ENCODE measurements at regions not wholly inside any gene's neighbourhood (a gene's known extent, or its start where the extent isn't known, plus 50 kb on each side); places are given as distances from the start of the nearest gene placed in this dataset.
"Not testable (repeated sequence)": the region's sequence is repeated elsewhere in the genome, so short reads cannot be mapped to it uniquely, and the experiment has no call there.

DNA sequence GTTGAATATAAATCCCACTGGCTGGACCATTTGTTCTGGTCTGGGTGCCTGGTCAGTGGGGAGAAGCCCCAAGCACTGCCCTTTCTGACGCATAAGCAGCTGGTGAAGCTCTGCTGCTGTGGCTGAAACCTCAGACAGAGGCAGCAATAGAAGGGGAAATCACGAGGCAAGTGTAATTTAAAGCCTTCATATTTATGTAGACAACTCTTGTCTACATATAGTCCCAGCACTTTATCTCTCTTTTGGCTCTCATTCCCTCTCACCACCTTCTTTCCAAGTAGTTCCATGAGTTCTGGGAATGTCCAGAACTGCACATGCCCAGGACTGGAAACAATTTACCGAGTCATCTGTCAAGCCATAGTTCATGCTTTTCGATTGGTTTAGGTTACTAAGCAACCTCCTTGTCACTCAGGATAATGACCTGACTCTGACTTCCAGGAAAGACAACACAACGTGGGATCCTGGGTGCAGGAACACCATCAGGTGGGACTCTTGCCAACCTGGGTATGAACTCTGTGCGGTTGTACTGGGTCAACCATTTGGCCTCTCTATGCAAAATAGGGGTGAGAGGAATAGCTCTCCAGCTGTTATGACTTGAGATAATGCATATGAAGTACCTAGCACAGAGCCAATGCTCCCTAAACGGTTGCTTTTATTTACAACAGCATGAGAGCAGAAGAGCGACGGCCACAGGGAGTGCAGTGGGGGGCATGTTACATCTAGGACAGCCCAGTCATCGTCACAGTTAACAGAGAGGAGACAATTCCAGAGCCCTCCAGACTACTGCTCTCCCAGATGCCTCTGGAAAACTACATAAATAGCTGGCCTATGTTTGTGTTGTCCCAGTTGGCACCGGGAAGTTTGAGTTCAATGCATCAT, 321.9 kb downstream of the FOXO1 start:
- DNase-seq, result no peak

DNA sequence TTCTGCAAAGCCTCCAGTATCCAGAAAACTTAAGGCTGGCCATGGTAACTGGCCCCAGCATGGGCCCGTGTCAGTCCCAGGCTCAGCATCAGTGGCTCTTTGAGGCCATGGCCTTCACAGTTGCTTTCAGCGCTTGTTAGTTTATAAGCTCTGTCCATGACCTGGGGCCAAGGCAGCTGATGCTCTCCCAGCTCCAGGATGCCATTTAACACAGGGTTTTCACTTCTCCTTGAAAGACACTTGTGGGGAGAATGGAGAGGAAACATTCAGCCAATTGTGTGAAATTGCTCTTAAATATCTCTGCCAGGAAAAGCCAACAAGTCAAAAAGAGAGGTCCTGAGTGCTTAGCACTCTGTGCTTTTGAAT, 321.3 kb downstream of the FOXO1 start:
- no peak for DNase-seq

DNA sequence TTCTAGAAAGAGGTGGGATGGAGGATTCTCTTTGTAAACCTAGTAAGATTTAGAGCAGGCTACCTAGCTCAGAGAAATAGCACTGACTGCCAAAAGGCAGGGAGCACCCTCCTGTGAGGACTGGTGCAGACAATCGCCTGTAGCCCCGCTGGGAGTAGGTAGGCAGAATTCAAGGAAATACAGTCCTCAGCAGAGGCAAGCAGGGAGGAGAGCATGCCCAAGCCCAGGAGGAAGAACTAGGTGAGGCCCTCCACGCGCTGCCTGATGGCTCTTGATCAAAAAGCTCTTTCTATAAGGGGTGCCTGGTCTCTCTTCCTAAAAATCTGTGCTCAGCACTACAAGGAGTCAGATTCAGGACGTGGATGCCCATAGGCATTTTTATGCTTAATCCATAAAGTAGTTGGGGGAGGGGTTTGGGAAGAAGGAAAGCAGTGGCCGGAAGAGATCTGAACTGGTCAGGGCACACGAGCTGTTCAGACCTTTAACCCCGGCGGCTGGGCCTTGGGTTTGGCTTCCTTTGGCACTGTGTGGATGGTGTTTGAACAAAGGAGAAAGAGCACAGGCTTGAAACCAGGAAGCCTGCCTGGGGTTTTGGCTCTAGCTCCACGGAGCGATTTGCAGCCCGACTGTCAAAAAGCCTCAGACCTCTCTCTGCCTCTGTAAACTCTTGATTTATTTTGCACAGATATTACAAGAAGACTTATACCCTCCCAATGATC, 320.6 kb downstream of the FOXO1 start:
- DNase-seq, result no peak

DNA sequence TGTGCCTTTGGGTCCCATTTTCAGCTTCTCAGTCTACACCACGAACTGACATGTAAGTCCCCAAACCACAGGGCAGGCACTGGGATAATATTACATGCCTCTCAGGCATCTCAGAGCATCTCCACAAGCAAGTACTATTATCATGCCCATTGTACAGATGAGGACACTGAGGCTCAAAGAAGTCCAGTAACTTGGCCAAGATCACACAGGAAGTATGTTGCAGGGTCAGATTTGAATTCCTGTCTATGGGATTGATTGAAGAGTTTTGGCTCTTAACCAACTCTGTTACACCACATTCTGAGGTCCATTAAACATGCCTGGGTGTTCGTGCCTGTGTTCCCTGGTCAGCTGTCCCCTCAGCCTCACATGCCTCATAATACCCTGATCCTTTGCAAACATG, 319.8 kb downstream of the FOXO1 start:
- DNase-seq, result no peak

DNA sequence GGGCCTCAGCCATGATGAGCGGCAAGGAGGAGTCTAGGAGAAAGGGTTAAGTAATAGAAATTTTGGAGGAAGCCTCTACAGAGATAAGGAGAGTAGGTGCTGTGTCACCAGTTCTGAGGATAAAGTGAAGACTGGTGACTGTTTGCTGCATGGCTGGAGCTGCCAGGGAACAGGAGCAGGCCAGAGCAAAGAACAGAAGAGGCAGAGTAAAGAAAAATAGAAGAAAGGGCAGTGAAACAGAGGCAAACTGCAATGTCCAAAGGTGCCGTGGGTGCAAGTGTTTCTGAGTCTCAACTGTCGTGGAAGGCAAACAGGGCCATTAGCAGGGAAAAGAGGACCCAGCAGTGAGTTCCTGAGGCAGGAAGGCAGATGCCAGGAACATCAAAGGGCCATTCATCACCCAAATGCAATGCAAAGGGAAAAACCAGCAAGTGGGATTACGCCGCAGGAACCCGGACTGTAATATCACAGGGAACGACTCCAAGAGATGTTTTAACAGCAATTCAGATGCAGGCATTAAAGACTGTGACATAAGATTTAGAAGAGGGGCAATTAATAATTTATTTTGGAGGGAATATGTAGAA, 318.3 kb downstream of the FOXO1 start:
- no peak for DNase-seq

DNA sequence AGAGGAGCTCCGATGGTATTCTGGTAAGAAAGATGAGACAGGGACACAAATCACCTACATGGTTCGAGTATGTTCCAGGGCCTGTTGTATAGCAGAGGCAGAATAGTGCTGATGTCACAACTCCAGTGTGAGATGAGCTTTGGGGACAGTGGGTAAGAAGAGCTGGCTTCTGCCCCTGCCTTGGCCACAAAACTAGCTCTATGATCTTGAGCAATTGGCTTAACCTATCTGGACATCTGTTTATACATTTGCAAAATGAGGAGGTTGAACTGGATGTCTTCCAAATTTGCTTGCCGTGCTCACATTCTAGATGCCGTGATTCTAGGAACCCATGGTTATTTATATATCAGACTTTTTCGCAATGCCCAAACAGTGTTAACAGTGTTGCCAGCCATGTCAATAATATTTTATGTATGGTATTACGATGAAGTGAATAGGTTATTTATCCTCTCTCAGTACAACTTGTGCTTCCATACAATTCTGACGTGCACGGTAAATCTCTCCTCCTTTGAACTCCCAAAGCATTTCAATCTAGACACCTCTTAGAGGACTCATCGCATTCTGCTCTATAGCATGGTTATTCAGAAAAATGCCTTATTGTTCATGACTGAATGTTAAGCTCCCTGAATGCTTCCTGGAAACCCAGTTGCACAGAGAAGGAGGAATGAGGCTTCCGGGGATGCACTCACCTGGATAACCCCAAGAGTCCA, 316.0 kb downstream of the FOXO1 start:
- no peak for DNase-seq

DNA sequence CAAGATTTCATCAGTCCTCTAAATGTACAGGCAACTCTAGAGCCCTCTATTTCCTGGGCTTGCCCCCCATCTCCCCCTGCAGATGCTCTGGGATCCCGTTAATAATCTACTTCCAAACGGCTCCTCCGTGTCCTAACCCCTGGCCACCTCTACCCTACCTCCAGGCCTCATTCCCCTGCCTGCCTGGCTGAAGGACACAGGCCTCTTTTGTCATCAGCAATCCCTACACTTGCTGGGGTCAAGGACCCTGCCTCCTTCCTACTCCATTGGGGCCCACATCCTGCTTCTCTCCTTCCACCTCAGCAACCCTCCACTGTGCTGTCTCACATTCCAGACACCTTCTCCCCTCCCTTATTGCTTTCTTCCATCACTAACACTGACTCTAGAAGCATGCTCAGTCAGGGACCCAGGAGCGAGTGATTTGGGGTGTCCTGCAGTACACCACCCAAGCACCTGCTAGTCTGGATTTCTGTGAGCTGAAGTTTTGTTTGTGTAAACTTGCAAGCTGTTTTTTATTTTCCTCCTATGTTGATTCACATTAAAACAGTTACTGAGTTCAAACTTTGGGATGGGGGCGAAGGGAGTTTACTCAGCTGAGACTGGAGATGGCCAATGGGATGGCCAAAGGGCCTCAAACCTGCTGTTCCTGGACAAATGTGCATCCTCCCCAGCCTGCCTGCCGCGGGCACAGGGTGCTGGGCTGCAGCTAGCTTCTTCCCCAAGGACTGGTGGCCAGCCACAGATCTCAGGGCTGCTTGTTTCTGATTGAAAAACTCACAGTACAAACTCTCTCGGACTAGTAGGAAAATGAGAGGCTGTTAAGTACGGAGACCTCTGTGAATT, 314.7 kb downstream of the FOXO1 start:
- no peak for DNase-seq

DNA sequence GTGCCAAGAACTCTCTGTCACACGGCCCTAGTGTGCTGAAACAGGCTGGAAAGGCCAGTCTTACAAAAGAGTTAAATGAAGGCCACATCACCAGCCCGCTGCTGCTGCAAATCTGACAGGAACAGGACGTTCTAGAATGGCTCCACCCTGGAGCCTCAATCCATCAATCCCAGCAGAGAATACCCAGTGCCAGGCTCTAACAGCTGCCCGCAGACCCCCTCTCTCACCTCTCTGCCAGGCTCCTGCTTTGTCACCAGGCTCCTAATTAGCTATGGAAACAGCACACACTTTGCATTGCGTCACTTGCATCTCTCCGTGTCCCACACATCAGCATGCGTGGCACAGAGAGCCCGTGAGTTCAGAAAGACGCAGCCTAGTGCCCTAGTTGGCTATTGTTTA, 314.1 kb downstream of the FOXO1 start:
- no peak for DNase-seq

DNA sequence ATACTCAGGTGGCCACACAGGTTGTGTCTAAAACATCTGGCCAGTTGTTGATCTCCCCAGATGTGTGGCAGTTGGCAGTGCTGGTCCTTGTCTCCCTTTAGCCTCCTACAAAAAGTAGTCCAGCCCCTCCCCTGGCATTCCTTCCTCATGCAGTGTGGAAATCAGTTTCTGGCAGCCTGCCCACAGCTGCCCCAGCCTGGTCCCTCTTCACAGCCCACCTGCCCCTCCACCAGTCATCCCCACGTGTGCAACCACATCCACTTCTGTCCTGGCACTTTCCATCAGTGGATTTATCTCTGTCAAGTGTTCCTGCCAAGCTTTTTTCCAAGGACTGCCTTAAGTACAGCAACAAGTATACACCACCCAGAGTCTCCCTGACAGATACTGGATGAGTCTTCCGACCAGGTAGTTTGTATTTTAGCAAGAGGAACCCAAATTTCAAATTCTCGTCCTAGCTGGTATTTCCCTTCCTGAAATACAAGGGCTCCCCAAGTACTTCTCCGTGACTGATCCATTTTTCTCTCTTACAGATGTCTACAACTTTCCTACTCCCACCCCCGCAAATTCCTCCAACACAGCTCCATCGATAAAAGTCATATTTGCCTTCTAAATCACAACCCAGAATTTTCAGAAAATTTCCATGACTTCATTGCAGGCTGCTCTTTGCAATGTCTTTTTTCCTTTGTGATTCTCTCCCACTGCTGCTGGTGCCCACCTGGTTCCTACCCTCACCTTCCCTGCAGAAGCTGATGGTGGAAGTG, 313.5 kb downstream of the FOXO1 start:
- DNase-seq, result no peak

DNA sequence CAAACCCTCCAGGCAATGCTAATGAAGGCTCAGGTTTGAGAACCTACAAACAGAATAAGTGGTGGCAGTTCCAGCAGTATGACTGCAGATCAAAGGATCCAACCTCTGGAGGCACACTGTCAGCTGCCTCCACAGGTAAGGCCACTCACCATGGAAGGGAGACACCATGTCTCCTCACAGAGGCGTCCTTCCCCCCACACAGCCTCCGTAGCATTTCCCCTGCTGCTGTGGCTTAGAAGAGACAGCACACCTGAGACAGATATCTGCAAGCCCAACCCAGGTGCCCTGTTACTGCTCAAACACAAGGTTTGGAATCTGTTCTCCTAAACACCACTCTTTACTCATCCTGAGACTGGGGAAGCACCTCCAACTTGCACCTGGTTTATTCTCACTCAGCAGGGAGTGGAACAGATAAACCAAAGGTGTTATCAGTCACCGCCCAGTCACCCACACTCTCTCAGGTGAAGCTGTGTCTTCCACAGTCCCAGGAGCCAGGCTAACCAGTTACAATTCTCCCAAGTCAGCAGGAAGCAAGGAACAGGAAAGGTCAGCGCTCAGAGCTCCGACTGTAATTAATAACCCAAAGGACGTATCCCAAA, 311.2 kb downstream of the FOXO1 start:
- DNase-seq, result no peak

DNA sequence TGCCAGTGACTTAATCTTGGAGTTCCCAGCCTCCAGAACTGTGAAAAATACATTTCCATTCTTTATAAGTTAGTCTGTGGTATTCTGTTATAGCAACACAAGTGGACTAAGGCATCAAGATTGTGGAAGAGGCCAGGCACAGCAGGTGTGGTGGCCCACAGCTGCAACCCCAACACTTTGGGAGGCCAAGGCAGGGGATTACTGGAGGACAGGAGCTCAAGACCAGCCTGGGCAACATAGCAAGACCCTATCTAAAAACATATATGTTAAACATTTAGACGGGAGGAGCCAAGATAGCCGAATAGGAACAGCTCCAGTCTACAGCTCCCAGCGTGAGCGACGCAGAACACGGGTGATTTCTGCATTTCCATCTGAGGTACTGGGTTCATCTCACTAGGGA, 310.4 kb downstream of the FOXO1 start:
- no peak for DNase-seq

DNA sequence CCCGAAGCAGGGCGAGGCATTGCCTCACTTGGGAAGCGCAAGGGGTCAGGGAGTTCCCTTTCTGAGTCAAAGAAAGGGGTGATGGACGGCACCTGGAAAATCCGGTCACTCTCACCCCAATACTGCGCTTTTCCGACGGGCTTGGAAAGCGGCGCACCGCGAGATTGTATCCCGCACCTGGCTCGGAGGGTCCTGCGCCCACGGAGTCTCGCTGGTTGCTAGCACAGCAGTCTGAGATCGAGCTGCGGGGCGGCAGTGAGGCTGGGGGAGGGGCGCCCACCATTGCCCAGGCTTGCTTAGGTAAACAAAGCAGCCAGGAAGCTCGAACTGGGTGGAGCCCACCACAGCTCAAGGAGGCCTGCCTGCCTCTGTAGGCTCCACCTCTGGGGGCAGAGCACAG, 310.0 kb downstream of the FOXO1 start:
- not testable (repeated sequence) for DNase-seq

DNA sequence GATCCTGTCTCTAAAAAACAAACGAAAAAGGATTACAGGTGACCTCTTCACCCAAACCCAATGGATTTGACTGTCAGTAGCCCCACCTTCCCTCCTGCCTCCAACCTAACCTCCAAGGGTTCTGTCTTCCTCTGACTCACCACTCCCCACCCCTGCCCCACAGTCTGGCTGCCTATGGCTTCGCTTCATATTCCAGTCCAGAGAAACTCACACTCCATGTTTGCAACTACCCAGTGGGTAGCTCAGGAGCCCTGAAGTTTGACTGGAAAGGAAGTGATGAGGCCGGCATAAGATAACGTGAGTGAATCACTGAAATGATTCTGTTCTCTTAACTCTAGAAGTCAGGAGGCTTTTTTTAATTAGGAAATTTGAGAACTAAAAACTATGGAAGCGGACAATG, 303.9 kb downstream of the FOXO1 start:
- no peak for DNase-seq

DNA sequence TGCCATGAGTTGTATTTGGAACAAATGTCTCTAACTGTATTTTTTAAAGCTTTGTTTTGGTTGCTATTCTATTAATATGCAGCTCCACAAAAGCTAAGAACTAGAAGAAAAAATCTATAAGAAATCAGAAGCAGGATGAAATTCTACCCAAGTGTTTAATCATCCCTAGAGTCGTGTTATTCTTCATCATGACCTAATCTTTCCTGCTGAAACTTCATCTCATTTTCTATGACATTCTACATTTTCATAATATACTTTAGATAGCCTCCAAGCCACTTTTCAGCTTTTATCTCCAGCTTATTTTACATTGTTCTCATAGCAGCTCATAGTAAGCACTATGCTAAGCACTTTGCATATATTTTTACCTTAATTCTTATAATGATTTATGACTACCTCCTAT, 302.8 kb downstream of the FOXO1 start:
- no peak for DNase-seq

DNA sequence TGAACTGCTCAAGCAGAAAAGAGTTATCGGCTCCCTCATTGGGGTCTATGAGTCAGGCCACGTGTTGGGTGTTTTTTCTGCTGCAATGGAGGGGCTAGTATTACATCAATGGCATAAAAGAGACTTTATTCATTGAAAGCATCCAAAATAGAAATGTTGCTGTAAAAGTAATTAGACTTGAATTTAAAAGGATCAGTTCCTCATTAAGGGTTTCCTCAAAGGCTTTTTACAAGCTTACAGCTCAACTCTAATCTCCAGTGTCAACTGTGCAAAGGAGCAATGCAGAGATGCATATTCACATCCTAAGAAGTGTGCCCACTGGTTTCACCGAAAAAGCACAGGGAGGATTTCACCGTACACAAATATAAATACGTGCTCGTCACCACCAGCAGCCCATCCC, 300.3 kb downstream of the FOXO1 start:
- no peak for DNase-seq

DNA sequence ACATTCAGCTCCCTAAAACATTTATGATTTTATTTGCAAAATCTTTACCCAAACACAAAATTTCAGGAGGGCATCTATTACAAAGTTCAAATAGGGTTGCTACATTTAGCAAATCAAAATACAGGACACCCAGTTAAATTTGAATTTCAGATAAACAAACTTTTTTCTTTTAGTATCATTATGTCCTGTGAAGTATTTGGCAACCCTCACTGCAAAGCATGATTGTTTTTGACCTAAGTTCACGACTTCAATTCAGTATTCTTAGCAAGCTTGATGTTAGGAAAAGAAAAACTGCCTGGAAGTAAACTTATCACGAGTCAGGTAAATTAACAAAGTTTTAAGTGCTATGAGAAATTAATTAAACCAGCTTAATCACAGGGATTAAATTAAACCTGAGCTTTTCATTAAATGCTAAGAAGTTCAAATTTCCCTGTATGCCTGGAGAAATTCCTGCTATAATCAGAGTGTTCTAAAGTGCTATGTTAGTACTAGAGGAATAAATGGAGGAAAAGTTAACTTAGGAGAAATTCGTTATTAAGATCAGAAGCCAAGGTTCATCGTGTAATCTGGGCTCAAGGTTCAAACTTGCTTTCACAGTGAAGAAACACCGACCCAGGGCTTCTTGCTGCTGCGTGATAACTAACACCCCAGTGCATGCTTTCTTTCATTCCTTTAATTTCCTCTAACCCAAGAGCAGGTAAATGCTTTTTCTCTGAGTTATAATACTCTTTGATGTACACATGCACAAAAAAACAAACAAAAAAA, 298.1 kb downstream of the FOXO1 start:
- DNase-seq, result no peak

DNA sequence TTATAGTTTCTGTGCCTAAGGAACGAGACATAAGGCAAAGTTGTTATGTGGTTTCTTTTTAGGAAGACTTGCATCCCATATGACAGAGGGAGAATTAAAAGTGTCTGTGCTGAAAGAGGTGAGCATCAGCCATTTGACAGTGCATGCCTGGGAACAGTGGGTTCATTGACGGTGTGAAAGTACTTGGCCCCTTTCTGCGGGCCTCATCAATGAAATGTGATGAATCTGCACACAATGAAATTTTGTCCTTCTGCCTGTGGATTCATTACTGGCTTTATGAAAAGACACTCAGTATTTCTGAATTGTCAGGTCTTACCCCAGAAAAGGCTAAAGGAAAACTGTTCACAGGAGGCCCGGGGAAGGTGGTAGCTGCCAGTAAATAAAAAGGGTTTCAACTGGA, 295.8 kb downstream of the FOXO1 start:
- no peak for DNase-seq

DNA sequence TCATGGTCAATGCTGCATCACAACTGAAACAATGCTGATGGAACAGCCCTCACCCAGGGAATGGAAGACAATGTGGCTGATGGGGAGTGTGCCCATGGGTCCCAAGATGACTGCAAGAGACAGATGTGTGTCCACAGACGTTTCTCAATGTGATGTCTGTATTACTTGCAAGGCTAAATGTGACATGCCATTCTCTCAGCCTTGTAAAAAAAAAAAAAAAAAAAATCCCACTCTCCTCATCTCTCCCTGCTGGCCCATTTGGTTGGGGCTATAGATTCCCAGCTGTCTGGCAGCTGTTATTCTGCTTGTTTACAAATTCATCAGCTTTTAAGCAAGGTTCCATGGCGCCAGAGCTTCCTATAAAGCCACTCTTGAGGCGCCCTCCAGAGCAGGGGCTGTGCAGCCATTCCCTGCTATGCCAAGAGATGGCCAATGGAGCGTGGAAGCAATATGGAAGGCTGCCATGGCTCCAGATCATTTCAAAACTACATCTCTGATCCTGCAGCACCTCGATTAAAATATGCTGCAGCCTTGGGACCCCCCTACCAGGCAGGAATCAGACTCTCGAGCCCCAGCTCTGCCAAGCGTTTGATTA, 294.8 kb downstream of the FOXO1 start:
- DNase-seq, result no peak

DNA sequence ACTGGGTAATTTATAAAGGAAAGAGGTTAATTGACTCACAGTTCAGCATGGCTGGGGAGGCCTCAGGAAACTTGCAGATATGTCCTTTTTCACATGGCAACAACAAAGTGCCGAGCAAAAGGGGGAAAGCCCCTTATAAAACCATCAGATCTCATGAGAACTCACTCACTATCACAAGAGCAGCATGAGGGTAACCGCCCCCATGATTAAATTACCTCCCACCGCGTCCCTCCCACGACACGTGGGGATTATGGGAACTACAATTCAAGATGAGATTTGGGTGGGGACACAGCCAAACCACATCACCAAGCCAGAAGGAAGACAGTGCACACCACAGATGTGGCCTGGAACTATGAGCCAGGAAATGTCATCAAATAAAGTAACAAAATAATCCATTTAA, 292.8 kb downstream of the FOXO1 start:
- DNase-seq, result not testable (repeated sequence)

Measured in fibroblast of skin of back (primary cell).